ENCODE measurements at regions not wholly inside any gene's neighbourhood (a gene's known extent, or its start where the extent isn't known, plus 50 kb on each side); places are given as distances from the start of the nearest gene placed in this dataset.
A peak's percentile ranks its signal among the peaks of the same experiment; 100 is the strongest.

DNA sequence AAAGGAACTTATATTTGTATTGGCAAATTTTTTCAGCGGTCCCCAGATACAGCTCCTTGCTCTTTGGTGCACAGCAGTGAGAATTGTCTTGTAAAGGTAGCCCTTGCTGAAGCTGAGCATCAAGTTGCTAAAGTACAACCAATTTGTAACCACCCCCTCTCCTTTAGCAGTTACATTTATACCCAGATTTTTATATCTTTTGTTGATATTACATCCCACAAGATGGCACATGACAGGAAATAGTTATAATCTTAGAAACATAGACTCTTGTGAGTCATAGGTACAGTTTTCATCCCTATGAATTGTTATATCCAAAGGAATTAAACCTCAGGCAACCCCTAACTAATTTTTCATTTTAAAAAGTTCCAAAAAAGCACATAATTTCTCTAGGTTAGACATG is 523.0 kb upstream of the SLITRK1 start:
- no peak overlapping the region for H3K4me3 ChIP-seq (ENCODE audit: low read depth, low read length)
- no peaks in the 10 kb centered on the region for H3K27me3 ChIP-seq (ENCODE audit: insufficient read depth, low read depth, severe bottlenecking)
- no peak overlapping the region for H3K27ac ChIP-seq
- no peaks in the 10 kb centered on the region for H3K36me3 ChIP-seq
- no peaks in the 10 kb centered on the region for H3K9me3 ChIP-seq (ENCODE audit: severe bottlenecking)
- no peak for DNase-seq
- TF ChIP-seq, protein P1, sequence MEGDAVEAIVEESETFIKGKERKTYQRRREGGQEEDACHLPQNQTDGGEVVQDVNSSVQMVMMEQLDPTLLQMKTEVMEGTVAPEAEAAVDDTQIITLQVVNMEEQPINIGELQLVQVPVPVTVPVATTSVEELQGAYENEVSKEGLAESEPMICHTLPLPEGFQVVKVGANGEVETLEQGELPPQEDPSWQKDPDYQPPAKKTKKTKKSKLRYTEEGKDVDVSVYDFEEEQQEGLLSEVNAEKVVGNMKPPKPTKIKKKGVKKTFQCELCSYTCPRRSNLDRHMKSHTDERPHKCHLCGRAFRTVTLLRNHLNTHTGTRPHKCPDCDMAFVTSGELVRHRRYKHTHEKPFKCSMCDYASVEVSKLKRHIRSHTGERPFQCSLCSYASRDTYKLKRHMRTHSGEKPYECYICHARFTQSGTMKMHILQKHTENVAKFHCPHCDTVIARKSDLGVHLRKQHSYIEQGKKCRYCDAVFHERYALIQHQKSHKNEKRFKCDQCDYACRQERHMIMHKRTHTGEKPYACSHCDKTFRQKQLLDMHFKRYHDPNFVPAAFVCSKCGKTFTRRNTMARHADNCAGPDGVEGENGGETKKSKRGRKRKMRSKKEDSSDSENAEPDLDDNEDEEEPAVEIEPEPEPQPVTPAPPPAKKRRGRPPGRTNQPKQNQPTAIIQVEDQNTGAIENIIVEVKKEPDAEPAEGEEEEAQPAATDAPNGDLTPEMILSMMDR (IDR thresholded peaks at IDR 0.05; ENCODE audit: low read depth, low read length): no peak

DNA sequence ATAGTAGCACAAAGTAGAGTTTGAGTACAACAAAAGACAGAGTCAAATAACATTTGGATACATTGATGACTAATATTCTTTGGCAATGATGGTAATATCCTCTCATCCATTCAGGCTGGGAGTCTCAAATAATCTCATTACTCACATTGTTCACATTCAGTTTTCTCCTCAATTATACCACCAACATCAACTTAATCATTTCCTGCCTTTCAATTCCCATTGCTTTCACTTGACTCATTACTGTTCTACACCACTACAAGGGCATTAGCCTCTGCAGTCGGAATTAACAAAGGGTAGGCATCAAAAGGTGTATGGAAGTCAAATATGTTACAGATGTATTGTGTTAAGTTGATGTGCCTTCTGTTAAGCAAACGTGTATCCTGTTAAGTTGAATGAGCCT is 518.4 kb upstream of the SLITRK1 start:
- TF ChIP-seq, protein P1 (IDR thresholded peaks at IDR 0.05; ENCODE audit: low read depth, low read length): no peak
- Histone ChIP-seq H3K4me3 (ENCODE audit: low read depth, low read length) (no peak overlapping the region), H3K36me3 (no peaks in the 10 kb centered on the region), H3K27me3 (ENCODE audit: insufficient read depth, low read depth, severe bottlenecking) (no peaks in the 10 kb centered on the region), H3K27ac (no peak overlapping the region), H3K9me3 (ENCODE audit: severe bottlenecking) (peaks cover 17% of the 10 kb centered on the region)
- DNase-seq: no peak

DNA sequence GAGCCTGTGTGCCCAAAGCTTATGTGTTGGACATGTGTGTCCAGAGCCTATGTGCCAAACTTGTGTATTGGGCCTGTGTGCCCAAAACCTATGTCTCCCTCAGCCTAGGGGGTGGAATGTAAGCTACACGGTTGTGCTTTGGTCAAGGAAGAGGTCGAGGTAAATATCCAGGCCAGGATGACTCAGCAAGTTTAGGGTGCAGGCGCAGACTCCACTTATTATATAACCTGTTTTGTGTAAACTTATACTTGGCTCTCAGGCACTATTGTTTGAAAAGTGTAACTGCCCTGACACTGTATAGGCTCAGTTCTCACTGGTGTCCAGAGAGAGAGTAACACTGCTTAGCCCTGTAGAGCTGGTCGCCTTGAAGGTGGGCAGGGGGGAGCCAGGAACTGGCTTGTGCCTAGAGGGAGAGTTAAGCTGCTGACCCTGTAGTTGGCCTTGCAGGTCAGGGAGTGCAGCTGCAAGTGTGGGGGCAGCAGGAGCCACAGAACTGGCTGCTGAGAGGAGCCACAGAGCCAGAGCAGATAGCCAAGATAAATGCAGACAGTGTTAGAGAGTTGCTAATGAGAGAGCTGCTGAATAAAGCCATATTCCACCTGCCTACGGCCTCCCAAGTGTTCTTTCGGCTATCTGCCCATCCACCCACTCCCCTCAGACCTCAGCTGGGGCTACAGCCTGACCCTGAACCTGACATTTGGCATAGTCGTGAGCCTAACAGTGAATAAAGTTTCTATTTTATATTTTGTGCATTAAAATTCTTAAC is 517.2 kb upstream of the SLITRK1 start:
- H3K9me3 ChIP-seq (ENCODE audit: severe bottlenecking): peaks cover 17% of the 10 kb centered on the region
- H3K27me3 ChIP-seq (ENCODE audit: insufficient read depth, low read depth, severe bottlenecking): no peaks in the 10 kb centered on the region
- H3K36me3 ChIP-seq: no peaks in the 10 kb centered on the region
- DNase-seq: no peak
- TF ChIP-seq, protein P1 (IDR thresholded peaks at IDR 0.05; ENCODE audit: low read depth, low read length): no peak
- H3K27ac ChIP-seq: no peak overlapping the region
- no peak overlapping the region for H3K4me3 ChIP-seq (ENCODE audit: low read depth, low read length)

- H3K36me3 ChIP-seq: no peaks in the 10 kb centered on the region
- no peak overlapping the region for H3K27ac ChIP-seq
- H3K4me3 ChIP-seq (ENCODE audit: low read depth, low read length): no peak overlapping the region
- no peak for DNase-seq
- TF ChIP-seq, protein P1 (IDR thresholded peaks at IDR 0.05; ENCODE audit: low read depth, low read length): no peak
- H3K27me3 ChIP-seq (ENCODE audit: insufficient read depth, low read depth, severe bottlenecking): no peaks in the 10 kb centered on the region
- peaks cover 24% of the 10 kb centered on the region for H3K9me3 ChIP-seq (ENCODE audit: severe bottlenecking)
Measured at GRCh38 chr13:84393981-84394625, 511.8 kb upstream of the SLITRK1 start.

DNA sequence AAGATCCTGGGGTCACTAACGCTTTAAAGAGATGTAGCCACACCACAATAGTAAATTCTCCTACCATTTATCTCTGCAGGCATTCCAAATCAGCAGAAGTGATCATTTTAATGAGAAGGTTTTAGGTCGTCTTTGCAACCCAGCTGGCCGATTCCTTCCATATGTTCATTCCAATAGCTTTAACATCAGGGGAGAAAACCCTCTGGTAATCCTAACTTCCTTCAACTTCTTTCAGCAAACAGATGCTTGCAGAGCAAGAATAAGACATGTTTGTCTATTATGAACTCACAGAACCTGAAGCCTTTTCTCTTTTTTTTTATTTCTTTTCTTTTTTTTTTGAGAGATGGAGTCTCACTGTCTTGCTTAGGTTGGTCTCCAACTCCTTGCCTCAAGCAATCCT is 498.6 kb upstream of the SLITRK1 start:
- Histone ChIP-seq H3K9me3 (ENCODE audit: severe bottlenecking) (peaks cover 8% of the 10 kb centered on the region), H3K27me3 (ENCODE audit: insufficient read depth, low read depth, severe bottlenecking) (no peaks in the 10 kb centered on the region), H3K36me3 (no peaks in the 10 kb centered on the region), H3K4me3 (ENCODE audit: low read depth, low read length) (no peak overlapping the region), H3K27ac (no peak overlapping the region)
- TF ChIP-seq, protein P1 (IDR thresholded peaks at IDR 0.05; ENCODE audit: low read depth, low read length): no peak
- peak; percentile 39 for DNase-seq
